GM21360 (cell line): ENCODE measurements at regions not wholly inside any gene's neighbourhood (a gene's known extent, or its start where the extent isn't known, plus 50 kb on each side); places are given as distances from the start of the nearest gene placed in this dataset.

Experiments used
- ATAC-seq: cut with Tn5 transposase; IDR thresholded peaks from one replicate; pipeline ENCODE4 v1.9.1; 2021; ENCODE audit warnings: mild to moderate bottlenecking, moderate library complexity; ENCODE audit not compliant: unreplicated experiment

- ATAC-seq, result no peak
Observed at GRCh38 chr4:123737156-123737555, 340.6 kb downstream of the SPRY1 start.

- ATAC-seq, result no peak
Observed at GRCh38 chr4:123739806-123740205, 343.2 kb downstream of the SPRY1 start.

- no peak for ATAC-seq
Observed at GRCh38 chr4:123740236-123740635, 343.6 kb downstream of the SPRY1 start.

GRCh38 chr4:123741906-123742305, 345.3 kb downstream of the SPRY1 start:
- no peak for ATAC-seq

- ATAC-seq, result no peak
Observed at GRCh38 chr4:123743848-123744247, 347.3 kb downstream of the SPRY1 start.

- no peak for ATAC-seq
Observed at GRCh38 chr4:123744664-123745290, 348.2 kb downstream of the SPRY1 start.

GRCh38 chr4:123747016-123747415, 350.4 kb downstream of the SPRY1 start:
- no peak for ATAC-seq

GRCh38 chr4:123748806-123749205, 352.2 kb downstream of the SPRY1 start:
- ATAC-seq, result no peak

- ATAC-seq, result no peak
Observed at GRCh38 chr4:123749383-123749782, 352.8 kb downstream of the SPRY1 start.

- ATAC-seq, result no peak
Observed at GRCh38 chr4:123750044-123750443, 353.4 kb downstream of the SPRY1 start.

GRCh38 chr4:123755655-123756054, 359.1 kb downstream of the SPRY1 start:
- ATAC-seq, result no peak

GRCh38 chr4:123767806-123768205, 371.2 kb downstream of the SPRY1 start:
- no peak for ATAC-seq

- no peak for ATAC-seq
Observed at GRCh38 chr4:123770884-123771283, 374.3 kb downstream of the SPRY1 start.

GRCh38 chr4:123776267-123776666, 379.7 kb downstream of the SPRY1 start:
- peak; percentile 99 for ATAC-seq

GRCh38 chr4:123777373-123777772, 380.8 kb downstream of the SPRY1 start:
- ATAC-seq, result no peak

GRCh38 chr4:123783151-123783790, 386.7 kb downstream of the SPRY1 start:
- ATAC-seq, result no peak

GRCh38 chr4:123783921-123784320, 387.3 kb downstream of the SPRY1 start:
- ATAC-seq, result no peak

- no peak for ATAC-seq
Observed at GRCh38 chr4:123784626-123785025, 388.0 kb downstream of the SPRY1 start.

GRCh38 chr4:123785538-123785937, 388.9 kb downstream of the SPRY1 start:
- no peak for ATAC-seq

GRCh38 chr4:123786163-123786915, 389.7 kb downstream of the SPRY1 start:
- no peak for ATAC-seq

- ATAC-seq, result no peak
Observed at GRCh38 chr4:123786920-123787319, 390.3 kb downstream of the SPRY1 start.

GRCh38 chr4:123787512-123788080, 391.0 kb downstream of the SPRY1 start:
- no peak for ATAC-seq
